DOHH2 (cell line): ENCODE measurements at regions not wholly inside any gene's neighbourhood (a gene's known extent, or its start where the extent isn't known, plus 50 kb on each side); places are given as distances from the start of the nearest gene placed in this dataset.

Experiments
- H3F3A ChIP-seq: fragments of 200-600 bp; sonication (generic), shearing (Covaris generic); 2 replicates; pipeline ENCODE4 v1.6.0; 2016; ENCODE audit warnings: antibody characterized with exemption, mild to moderate bottlenecking; ENCODE audit not compliant: control insufficient read depth, insufficient read depth
- H3K27ac ChIP-seq: fragments of 200-600 bp; sonication (generic); 2 replicates; pipeline ENCODE4 v1.5.1; 2014; ENCODE audit warnings: low read depth, mild to moderate bottlenecking, low read length, moderate library complexity
- H3K27me3 ChIP-seq: fragments of 200-600 bp; sonication (generic); 2 replicates; pipeline ENCODE4 v1.6.1; 2014; ENCODE audit warnings: mild to moderate bottlenecking, low read length, mixed read lengths; ENCODE audit not compliant: control insufficient read depth
- H3K36me3 ChIP-seq: fragments of 200-600 bp; sonication (generic); 2 replicates; pipeline ENCODE4 v1.6.1; 2014; ENCODE audit warnings: mild to moderate bottlenecking, low read length, moderate library complexity, mixed read lengths; ENCODE audit not compliant: control insufficient read depth
- H3K4me1 ChIP-seq: fragments of 200-600 bp; sonication (generic); 2 replicates; pipeline ENCODE4 v1.6.1; 2014; ENCODE audit warnings: mild to moderate bottlenecking, low read length, mixed read lengths; ENCODE audit not compliant: control insufficient read depth
- H3K4me2 ChIP-seq: fragments of 200-600 bp; sonication (generic); 2 replicates; pipeline ENCODE4 v1.6.0; 2014; ENCODE audit warnings: mild to moderate bottlenecking, low read length, moderate library complexity
- H3K4me3 ChIP-seq: fragments of 200-600 bp; sonication (generic); 2 replicates; pipeline ENCODE4 v1.5.1; 2014; ENCODE audit warnings: mild to moderate bottlenecking, low read length, mixed read lengths
- H3K79me2 ChIP-seq: fragments of 200-600 bp; sonication (generic); 2 replicates; pipeline ENCODE4 v1.6.1; 2014; ENCODE audit warnings: mild to moderate bottlenecking, low read length, mixed read lengths; ENCODE audit not compliant: control insufficient read depth
- H3K9me2 ChIP-seq: fragments of 200-600 bp; sonication (generic); replicated peaks from 2 replicates; pipeline ENCODE4 v1.6.1; 2014; ENCODE audit warnings: mild to moderate bottlenecking, low read length, mixed read lengths; ENCODE audit not compliant: control insufficient read depth
- H3K9me3 ChIP-seq: fragments of 200-600 bp; sonication (generic); 2 replicates; pipeline ENCODE4 v1.6.1; 2014; ENCODE audit warnings: antibody characterized with exemption, low read length, mixed read lengths; ENCODE audit not compliant: control insufficient read depth, insufficient read depth
- H4K20me1 ChIP-seq: fragments of 200-600 bp; sonication (generic); 2 replicates; pipeline ENCODE4 v1.6.0; 2014; ENCODE audit warnings: low read depth, mild to moderate bottlenecking, antibody characterized with exemption, low read length, moderate library complexity; ENCODE audit not compliant: control insufficient read depth, insufficient read depth
- CTCF ChIP-seq: fragments of 200-600 bp; sonication (generic); IDR thresholded peaks from one replicate; pipeline ENCODE4 v1.5.1; 2014; ENCODE audit warnings: antibody characterized with exemption, mild to moderate bottlenecking, low read depth, low read length; ENCODE audit not compliant: poor library complexity, severe bottlenecking
- EZH2phosphoT487 ChIP-seq: fragments of 200-600 bp; sonication (generic); IDR thresholded peaks from 2 replicates; pipeline ENCODE4 v1.6.1; 2017; ENCODE audit warnings: borderline replicate concordance, mild to moderate bottlenecking, antibody characterized with exemption, low read length, moderate library complexity, mixed read lengths

DNA sequence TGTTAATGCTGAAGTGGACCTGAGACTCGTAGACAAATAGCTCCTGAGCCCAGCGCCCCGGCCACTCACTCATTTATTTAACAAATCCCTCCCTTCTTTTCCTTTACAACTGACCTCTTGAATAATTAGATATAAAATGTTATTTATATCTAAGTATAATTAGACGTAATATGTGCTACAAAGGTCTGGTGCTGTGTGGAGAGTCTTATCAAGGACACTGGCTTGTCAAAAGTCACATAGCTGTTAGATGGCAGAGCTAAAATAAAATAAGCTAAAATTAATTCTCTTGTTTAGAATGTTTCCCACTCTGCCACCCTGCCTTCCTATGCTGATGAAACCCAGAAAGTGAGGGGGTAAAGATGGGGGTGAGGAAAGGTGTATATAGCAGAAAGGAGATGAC lies 73.0 kb upstream of the FAM216B start:
- TF ChIP-seq CTCF (no peak), EZH2phosphoT487 (no peak)
- Histone ChIP-seq H3K4me2 (no peak overlapping the region), H3K36me3 (no peaks in the 10 kb centered on the region), H3K4me1 (no peaks in the 10 kb centered on the region), H3K79me2 (no peaks in the 10 kb centered on the region), H3K9me2 (no peaks in the 10 kb centered on the region; the same call in 1 of the 2 replicates), H3K9me3 (no peaks in the 10 kb centered on the region), H3K27ac (no peak overlapping the region), H3F3A (no peaks in the 10 kb centered on the region), H4K20me1 (no peaks in the 10 kb centered on the region), H3K27me3 (no peaks in the 10 kb centered on the region), H3K4me3 (no peak overlapping the region)

DNA sequence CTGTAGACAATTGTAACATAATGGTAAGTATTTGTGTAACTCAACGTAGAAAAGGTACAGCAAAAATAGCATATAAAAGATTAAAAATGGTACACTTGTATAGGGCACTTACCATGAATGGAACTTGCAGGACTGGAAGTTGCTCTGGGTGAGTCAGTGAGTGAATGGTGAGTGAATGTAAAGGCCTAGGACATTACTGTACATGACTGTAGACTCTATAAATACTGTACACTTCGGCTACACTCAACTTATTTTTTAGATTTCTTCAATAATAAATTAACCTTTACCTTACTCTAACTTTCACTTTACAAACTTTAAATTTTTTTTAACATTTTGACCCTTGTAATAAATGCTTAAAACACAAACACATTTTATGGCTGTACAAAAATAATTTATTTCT lies 72.1 kb upstream of the FAM216B start:
- no peak overlapping the region for H3K4me3 ChIP-seq
- H3K27ac ChIP-seq = no peak overlapping the region
- no peaks in the 10 kb centered on the region for H3K27me3 ChIP-seq
- H3K4me1 ChIP-seq = no peaks in the 10 kb centered on the region
- no peaks in the 10 kb centered on the region for H3K9me3 ChIP-seq
- H3K9me2 ChIP-seq = no peaks in the 10 kb centered on the region; the same call in 1 of the 2 replicates
- no peaks in the 10 kb centered on the region for H3F3A ChIP-seq
- no peak overlapping the region for H3K4me2 ChIP-seq
- no peaks in the 10 kb centered on the region for H3K79me2 ChIP-seq
- H4K20me1 ChIP-seq = no peaks in the 10 kb centered on the region
- TF ChIP-seq CTCF (no peak), EZH2phosphoT487 (no peak)
- no peaks in the 10 kb centered on the region for H3K36me3 ChIP-seq

GRCh38 chr13:42715909-42716308 lies 65.5 kb upstream of the FAM216B start:
- Histone ChIP-seq H3K79me2 (no peaks in the 10 kb centered on the region), H3K9me3 (no peaks in the 10 kb centered on the region), H3K27me3 (no peaks in the 10 kb centered on the region), H3K4me3 (no peak overlapping the region), H3K4me1 (no peaks in the 10 kb centered on the region), H3K27ac (no peak overlapping the region), H3K9me2 (no peaks in the 10 kb centered on the region), H3K36me3 (no peaks in the 10 kb centered on the region), H4K20me1 (no peaks in the 10 kb centered on the region), H3F3A (no peaks in the 10 kb centered on the region), H3K4me2 (no peak overlapping the region)
- no peak for TF ChIP-seq EZH2phosphoT487
- TF ChIP-seq CTCF = no peak

- Histone ChIP-seq H3K4me1 (no peaks in the 10 kb centered on the region), H3K9me2 (no peaks in the 10 kb centered on the region), H3K9me3 (no peaks in the 10 kb centered on the region), H3K4me2 (no peak overlapping the region), H3F3A (no peaks in the 10 kb centered on the region), H3K27me3 (no peaks in the 10 kb centered on the region), H4K20me1 (no peaks in the 10 kb centered on the region), H3K79me2 (no peaks in the 10 kb centered on the region), H3K4me3 (no peak overlapping the region), H3K36me3 (no peaks in the 10 kb centered on the region), H3K27ac (no peak overlapping the region)
- TF ChIP-seq EZH2phosphoT487 (no peak), CTCF (no peak)
Observed at GRCh38 chr13:42717176-42717575, 64.2 kb upstream of the FAM216B start.
